C1 segment of cervical spinal cord (tissue), 14 donors: ENCODE measurements at regions not wholly inside any gene's neighbourhood (a gene's known extent, or its start where the extent isn't known, plus 50 kb on each side); places are given as distances from the start of the nearest gene placed in this dataset.
"Not testable (repeated sequence)": the region's sequence is repeated elsewhere in the genome, so short reads cannot be mapped to it uniquely, and the experiment has no call there.

Experiments used
- DNase-seq, 14 donors: peaks; one replicate each; lab custom pipeline; 2025; lab: John Stamatoyannopoulos, UW

- DNase-seq, result no peak
These were observed 442.5 kb upstream of the COX7C start for GRCh38 chr5:86175224-86175623.

- DNase-seq, result no peak
These were observed 418.5 kb upstream of the COX7C start for GRCh38 chr5:86199287-86199686.

- no peak for DNase-seq
These were observed 389.6 kb upstream of the COX7C start for GRCh38 chr5:86228147-86228546.

GRCh38 chr5:86232246-86232645 is 385.5 kb upstream of the COX7C start:
- DNase-seq, result no peak

GRCh38 chr5:86244153-86244552 is 373.6 kb upstream of the COX7C start:
- DNase-seq, result no peak

- DNase-seq, result no peak
These were observed 359.9 kb upstream of the COX7C start for GRCh38 chr5:86257871-86258270.

GRCh38 chr5:86284400-86285190 is 333.1 kb upstream of the COX7C start:
- DNase-seq, result not testable (repeated sequence)

GRCh38 chr5:86287437-86287836 is 330.3 kb upstream of the COX7C start:
- DNase-seq, result not testable (repeated sequence)

GRCh38 chr5:86289786-86290185 is 328.0 kb upstream of the COX7C start:
- not testable (repeated sequence) for DNase-seq

GRCh38 chr5:86292811-86293210 is 324.9 kb upstream of the COX7C start:
- not testable (repeated sequence) for DNase-seq

GRCh38 chr5:86302643-86303042 is 315.1 kb upstream of the COX7C start:
- not testable (repeated sequence) for DNase-seq

GRCh38 chr5:86305050-86305449 is 312.7 kb upstream of the COX7C start:
- not testable (repeated sequence) for DNase-seq

GRCh38 chr5:86314951-86315350 is 302.8 kb upstream of the COX7C start:
- no peak for DNase-seq

GRCh38 chr5:86320266-86320665 is 297.5 kb upstream of the COX7C start:
- no peak for DNase-seq

- DNase-seq, result no peak
These were observed 288.4 kb upstream of the COX7C start for GRCh38 chr5:86329318-86329717.

GRCh38 chr5:86330736-86331135 is 287.0 kb upstream of the COX7C start:
- no peak for DNase-seq

- no peak for DNase-seq
These were observed 284.9 kb upstream of the COX7C start for GRCh38 chr5:86332851-86333250.

- DNase-seq, result no peak
These were observed 279.9 kb upstream of the COX7C start for GRCh38 chr5:86337667-86338460.

GRCh38 chr5:86354664-86355063 is 263.1 kb upstream of the COX7C start:
- DNase-seq, result no peak

GRCh38 chr5:86360801-86361200 is 256.9 kb upstream of the COX7C start:
- DNase-seq, result no peak

- no peak for DNase-seq
These were observed 246.7 kb upstream of the COX7C start for GRCh38 chr5:86371061-86371460.

- DNase-seq, result no peak
These were observed 243.1 kb upstream of the COX7C start for GRCh38 chr5:86374611-86375010.

GRCh38 chr5:86376214-86376613 is 241.5 kb upstream of the COX7C start:
- no peak for DNase-seq
